ENCODE measurements at regions not wholly inside any gene's neighbourhood (a gene's known extent, or its start where the extent isn't known, plus 50 kb on each side); places are given as distances from the start of the nearest gene placed in this dataset.

GRCh38 chr3:145175626-145176025 is 985.4 kb downstream of the PLOD2 start:
- no peaks in the 10 kb centered on the region for H3K36me3 ChIP-seq (ENCODE audit: control insufficient read depth, insufficient read depth, low read length)

GRCh38 chr3:145176907-145177306 is 984.1 kb downstream of the PLOD2 start:
- Histone ChIP-seq H4K20me1 (ENCODE audit: control insufficient read depth, extremely low read depth, insufficient read depth, low read length) (no peaks in the 10 kb centered on the region), H3K36me3 (ENCODE audit: control insufficient read depth, insufficient read depth, low read length) (no peaks in the 10 kb centered on the region), H2AFZ (ENCODE audit: low read length) (no peak overlapping the region), H3K27ac (ENCODE audit: insufficient read depth, low read length) (no peak overlapping the region), H3K9ac (ENCODE audit: insufficient read depth, low read length) (no peak overlapping the region), H3K4me2 (ENCODE audit: extremely low read depth, insufficient read depth, low read length) (no peak overlapping the region), H3K9me3 (ENCODE audit: control insufficient read depth, insufficient read depth, low read depth, low read length) (no peaks in the 10 kb centered on the region), H3K27me3 (ENCODE audit: control insufficient read depth, insufficient read depth, low read length) (no peaks in the 10 kb centered on the region), H3K4me3 (replicated peaks in 1 of 4; ENCODE audit: control extremely low read depth in 1 of 4, insufficient read depth in 1 of 4, low read depth in 3 of 4, low read length in 4 of 4) (no peak overlapping the region), H3K4me1 (ENCODE audit: control insufficient read depth, extremely low read depth, insufficient read depth, low read length) (no peaks in the 10 kb centered on the region), H3K79me2 (ENCODE audit: control insufficient read depth, insufficient read depth, low read length) (no peaks in the 10 kb centered on the region)
- no peak for DNase-seq (ENCODE audit: low read depth in 2 of 2)
- TF ChIP-seq EZH2 (IDR thresholded peaks at IDR 0.05; ENCODE audit: low read length, missing control alignments) (no peak), CTCF (conservative IDR thresholded peaks at IDR 0.05 in 1 of 2, IDR thresholded peaks at IDR 0.05 in 1 of 2; ENCODE audit: low read depth in 1 of 2, low read length in 2 of 2) (no peak)

More at GRCh38 chr3:145175626-145176025, 985.4 kb downstream of the PLOD2 start:
- Histone ChIP-seq H3K79me2 (ENCODE audit: control insufficient read depth, insufficient read depth, low read length) (no peaks in the 10 kb centered on the region), H3K4me2 (ENCODE audit: extremely low read depth, insufficient read depth, low read length) (no peak overlapping the region), H4K20me1 (ENCODE audit: control insufficient read depth, extremely low read depth, insufficient read depth, low read length) (no peaks in the 10 kb centered on the region), H3K27me3 (ENCODE audit: control insufficient read depth, insufficient read depth, low read length) (no peaks in the 10 kb centered on the region), H3K27ac (ENCODE audit: insufficient read depth, low read length) (no peak overlapping the region), H3K4me1 (ENCODE audit: control insufficient read depth, extremely low read depth, insufficient read depth, low read length) (no peaks in the 10 kb centered on the region), H3K9ac (ENCODE audit: insufficient read depth, low read length) (no peak overlapping the region), H2AFZ (ENCODE audit: low read length) (no peak overlapping the region), H3K9me3 (ENCODE audit: control insufficient read depth, insufficient read depth, low read depth, low read length) (no peaks in the 10 kb centered on the region), H3K4me3 (replicated peaks in 1 of 4; ENCODE audit: control extremely low read depth in 1 of 4, insufficient read depth in 1 of 4, low read depth in 3 of 4, low read length in 4 of 4) (no peak overlapping the region)
- DNase-seq (ENCODE audit: low read depth in 2 of 2) = peak in 1 of 2 donors; percentile 41
- no peak for TF ChIP-seq EZH2 (IDR thresholded peaks at IDR 0.05; ENCODE audit: low read length, missing control alignments)
- no peak for TF ChIP-seq CTCF (conservative IDR thresholded peaks at IDR 0.05 in 1 of 2, IDR thresholded peaks at IDR 0.05 in 1 of 2; ENCODE audit: low read depth in 1 of 2, low read length in 2 of 2)

GRCh38 chr3:145177828-145178227 is 983.2 kb downstream of the PLOD2 start:
- H3K79me2 ChIP-seq (ENCODE audit: control insufficient read depth, insufficient read depth, low read length) = no peaks in the 10 kb centered on the region
- no peak overlapping the region for H3K4me2 ChIP-seq (ENCODE audit: extremely low read depth, insufficient read depth, low read length)
- H3K27ac ChIP-seq (ENCODE audit: insufficient read depth, low read length) = no peak overlapping the region
- H3K9me3 ChIP-seq (ENCODE audit: control insufficient read depth, insufficient read depth, low read depth, low read length) = no peaks in the 10 kb centered on the region
- no peaks in the 10 kb centered on the region for H3K4me1 ChIP-seq (ENCODE audit: control insufficient read depth, extremely low read depth, insufficient read depth, low read length)
- H3K27me3 ChIP-seq (ENCODE audit: control insufficient read depth, insufficient read depth, low read length) = no peaks in the 10 kb centered on the region
- TF ChIP-seq EZH2 (IDR thresholded peaks at IDR 0.05; ENCODE audit: low read length, missing control alignments) (no peak), CTCF (conservative IDR thresholded peaks at IDR 0.05 in 1 of 2, IDR thresholded peaks at IDR 0.05 in 1 of 2; ENCODE audit: low read depth in 1 of 2, low read length in 2 of 2) (no peak)
- no peak overlapping the region for H2AFZ ChIP-seq (ENCODE audit: low read length)
- H3K4me3 ChIP-seq (replicated peaks in 1 of 4; ENCODE audit: control extremely low read depth in 1 of 4, insufficient read depth in 1 of 4, low read depth in 3 of 4, low read length in 4 of 4) = no peak overlapping the region
- H3K9ac ChIP-seq (ENCODE audit: insufficient read depth, low read length) = no peak overlapping the region
- no peaks in the 10 kb centered on the region for H3K36me3 ChIP-seq (ENCODE audit: control insufficient read depth, insufficient read depth, low read length)
- no peak for DNase-seq (ENCODE audit: low read depth in 2 of 2)
- H4K20me1 ChIP-seq (ENCODE audit: control insufficient read depth, extremely low read depth, insufficient read depth, low read length) = no peaks in the 10 kb centered on the region
